Epithelial cell of proximal tubule (primary cell): ENCODE measurements at regions not wholly inside any gene's neighbourhood (a gene's known extent, or its start where the extent isn't known, plus 50 kb on each side); places are given as distances from the start of the nearest gene placed in this dataset.

Experiments used
- DNase-seq: peaks from one replicate; pipeline ENCODE4 v3.0.0-alpha.2; 2011; ENCODE audit warnings: low read depth
- H3K4me3 ChIP-seq: 2 replicates; pipeline ENCODE4 v1.5.1; 2011; ENCODE audit warnings: low read depth, mild to moderate bottlenecking, low read length
- CTCF ChIP-seq: conservative IDR thresholded peaks from 2 replicates; pipeline ENCODE4 v1.5.1; 2012; ENCODE audit warnings: low read depth, mild to moderate bottlenecking, low read length

- H3K4me3 ChIP-seq = no peak overlapping the region
- DNase-seq = peak; percentile 29
- no peak for TF ChIP-seq CTCF
These were observed 170.3 kb upstream of the PRR16 start for GRCh38 chr5:120293796-120294195.

- TF ChIP-seq CTCF = no peak
- no peak for DNase-seq
- no peak overlapping the region for H3K4me3 ChIP-seq
These were observed 166.5 kb upstream of the PRR16 start for GRCh38 chr5:120297616-120298015.

GRCh38 chr5:120298981-120299380 is 165.1 kb upstream of the PRR16 start:
- no peak overlapping the region for H3K4me3 ChIP-seq
- no peak for DNase-seq
- no peak for TF ChIP-seq CTCF

DNA sequence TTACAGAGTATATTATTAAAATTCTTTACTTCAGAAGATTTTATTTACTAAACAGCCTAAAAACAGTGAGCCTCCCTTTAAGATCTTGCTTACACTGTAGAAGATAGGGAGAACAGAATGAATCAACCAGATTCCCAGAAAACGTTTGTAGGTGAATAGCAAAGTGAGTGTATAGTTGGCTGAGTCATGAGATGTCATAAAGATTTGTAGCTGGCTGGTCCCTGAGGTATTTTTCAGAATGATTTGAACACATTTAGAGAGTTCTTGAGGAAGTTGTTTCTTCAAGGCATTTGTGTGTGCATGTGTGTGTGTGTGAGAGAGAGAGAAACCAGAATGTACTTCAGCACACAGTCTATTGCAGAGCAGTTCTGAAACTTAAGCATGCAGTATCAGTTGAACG is 159.4 kb upstream of the PRR16 start:
- no peak overlapping the region for H3K4me3 ChIP-seq
- no peak for TF ChIP-seq CTCF
- DNase-seq = peak; percentile 30

DNA sequence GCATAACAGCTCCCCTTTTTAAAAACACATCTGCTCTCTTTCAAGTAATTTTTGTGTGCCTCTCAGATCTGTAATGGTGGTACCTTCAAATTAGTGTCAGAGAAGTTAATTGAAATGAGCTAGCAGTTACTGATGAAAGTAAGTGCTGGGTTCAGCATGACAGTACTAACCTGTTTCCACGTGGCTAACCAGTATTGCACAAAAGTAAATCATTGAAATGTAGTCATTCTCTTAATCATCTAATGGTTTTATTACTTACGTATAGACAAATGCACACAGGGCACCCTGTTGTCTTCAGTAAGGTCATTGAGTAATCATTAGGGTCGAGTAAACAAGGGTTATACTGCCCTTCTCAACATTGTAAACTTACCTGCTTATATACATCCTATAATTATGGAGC is 157.8 kb upstream of the PRR16 start:
- no peak for TF ChIP-seq CTCF
- H3K4me3 ChIP-seq = no peak overlapping the region
- DNase-seq = peak; percentile 54

- H3K4me3 ChIP-seq = no peak overlapping the region
- no peak for TF ChIP-seq CTCF
- DNase-seq = no peak
These were observed 149.9 kb upstream of the PRR16 start for GRCh38 chr5:120314191-120314590.

DNA sequence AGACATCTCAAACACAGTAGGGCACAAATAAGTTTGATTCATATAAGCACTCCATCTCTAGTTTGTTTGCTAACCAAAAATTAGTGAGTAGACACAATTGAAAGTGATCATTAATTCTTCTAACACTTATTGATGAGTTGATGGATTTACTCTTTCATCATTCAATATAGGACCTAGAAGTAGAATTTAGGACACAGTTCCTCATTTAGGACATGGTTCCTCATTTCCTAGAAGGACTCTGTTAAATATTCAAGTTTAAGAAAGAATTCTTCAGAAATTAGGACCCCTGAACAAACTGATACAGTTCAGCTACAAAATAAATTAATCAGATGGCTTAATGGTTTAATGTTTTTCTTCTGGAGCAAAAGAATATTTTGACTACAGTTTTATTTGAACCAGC is 143.5 kb upstream of the PRR16 start:
- no peak for TF ChIP-seq CTCF
- no peak overlapping the region for H3K4me3 ChIP-seq
- DNase-seq = no peak
